ENCODE measurements at regions not wholly inside any gene's neighbourhood (a gene's known extent, or its start where the extent isn't known, plus 50 kb on each side); places are given as distances from the start of the nearest gene placed in this dataset.

DNA sequence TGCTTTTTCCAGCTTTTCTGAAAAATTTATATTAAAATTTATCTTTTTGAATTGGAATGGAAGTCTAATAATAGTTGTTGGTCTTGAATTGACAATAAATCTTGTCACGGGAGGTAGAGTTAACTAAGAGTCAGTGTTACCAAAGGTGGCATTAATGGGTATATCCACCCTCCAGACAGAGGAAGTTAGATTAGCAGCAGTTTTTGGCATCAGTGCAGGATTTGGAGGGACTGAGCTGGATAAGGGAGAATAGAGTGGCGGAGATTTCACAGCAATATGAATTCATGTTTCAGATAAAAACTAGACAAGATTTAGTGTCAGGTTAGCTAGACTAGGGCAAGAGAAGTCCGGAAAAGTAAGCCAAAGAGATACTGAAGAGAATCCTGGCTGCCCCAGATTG, 201.3 kb upstream of the ZBTB20 start:
- Histone ChIP-seq H3K4ac (ENCODE audit: low read depth, low read length) (no peak overlapping the region), H3T11ph (ENCODE audit: low read length) (no peak overlapping the region), H2AK5ac (ENCODE audit: insufficient read length, low read length) (no peak overlapping the region), H4K91ac (ENCODE audit: insufficient read length, low read depth, low read length) (no peak overlapping the region), H3K27ac (ENCODE audit: insufficient read length, low read depth, low read length) (no peak overlapping the region), H3K27me3 (ENCODE audit: insufficient read depth, low read length) (no peaks in the 10 kb centered on the region), H3K4me2 (ENCODE audit: insufficient read depth, insufficient read length, low read length) (no peak overlapping the region), H3K4me1 (ENCODE audit: insufficient read depth, low read length) (peaks cover 6% of the 10 kb centered on the region; the same call in 1 of the 2 replicates), H3K14ac (ENCODE audit: insufficient read depth, low read length) (no peak overlapping the region), H4K5ac (ENCODE audit: insufficient read length, low read depth, low read length) (no peak overlapping the region), H2BK5ac (ENCODE audit: insufficient read length, low read length) (no peak overlapping the region), H2BK12ac (ENCODE audit: insufficient read length, low read depth, low read length) (no peak overlapping the region), H3K9me3 (ENCODE audit: control insufficient read depth, low read depth, low read length) (no peaks in the 10 kb centered on the region), H3K9ac (ENCODE audit: extremely low read depth, insufficient read length, low read length) (no peak overlapping the region), H3K79me2 (ENCODE audit: insufficient read depth, low read length) (no peaks in the 10 kb centered on the region), H2BK15ac (ENCODE audit: low read depth, low read length) (no peak overlapping the region), H4K8ac (replicated peaks; ENCODE audit: insufficient read length, low read depth, low read length) (no peak overlapping the region), H3K23ac (ENCODE audit: insufficient read length, low read depth, low read length) (no peak overlapping the region), H2AFZ (ENCODE audit: low read length) (no peak overlapping the region), H4K20me1 (ENCODE audit: control insufficient read depth, insufficient read depth, insufficient read length) (no peaks in the 10 kb centered on the region), H3K56ac (ENCODE audit: insufficient read length, low read depth, low read length) (no peak overlapping the region), H2BK120ac (ENCODE audit: low read depth, low read length, poor library complexity, severe bottlenecking) (no peak overlapping the region), H2BK20ac (ENCODE audit: low read depth, low read length, poor library complexity, severe bottlenecking) (no peak overlapping the region), H3K79me1 (ENCODE audit: insufficient read depth, low read depth, low read length, poor library complexity, severe bottlenecking) (no peaks in the 10 kb centered on the region), H3K18ac (ENCODE audit: insufficient read length, low read depth, low read length) (no peak overlapping the region), H3K23me2 (ENCODE audit: insufficient read length, low read depth, low read length, poor library complexity, severe bottlenecking) (no peaks in the 10 kb centered on the region)
- no CpG with 5 or more reads among the region's 3 CpGs for WGBS (ENCODE audit: extremely low coverage, insufficient read length, low lambda C conversion rate)
- TF ChIP-seq, protein P1, sequence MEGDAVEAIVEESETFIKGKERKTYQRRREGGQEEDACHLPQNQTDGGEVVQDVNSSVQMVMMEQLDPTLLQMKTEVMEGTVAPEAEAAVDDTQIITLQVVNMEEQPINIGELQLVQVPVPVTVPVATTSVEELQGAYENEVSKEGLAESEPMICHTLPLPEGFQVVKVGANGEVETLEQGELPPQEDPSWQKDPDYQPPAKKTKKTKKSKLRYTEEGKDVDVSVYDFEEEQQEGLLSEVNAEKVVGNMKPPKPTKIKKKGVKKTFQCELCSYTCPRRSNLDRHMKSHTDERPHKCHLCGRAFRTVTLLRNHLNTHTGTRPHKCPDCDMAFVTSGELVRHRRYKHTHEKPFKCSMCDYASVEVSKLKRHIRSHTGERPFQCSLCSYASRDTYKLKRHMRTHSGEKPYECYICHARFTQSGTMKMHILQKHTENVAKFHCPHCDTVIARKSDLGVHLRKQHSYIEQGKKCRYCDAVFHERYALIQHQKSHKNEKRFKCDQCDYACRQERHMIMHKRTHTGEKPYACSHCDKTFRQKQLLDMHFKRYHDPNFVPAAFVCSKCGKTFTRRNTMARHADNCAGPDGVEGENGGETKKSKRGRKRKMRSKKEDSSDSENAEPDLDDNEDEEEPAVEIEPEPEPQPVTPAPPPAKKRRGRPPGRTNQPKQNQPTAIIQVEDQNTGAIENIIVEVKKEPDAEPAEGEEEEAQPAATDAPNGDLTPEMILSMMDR (conservative IDR thresholded peaks at IDR 0.05), result no peak
- no peak for DNase-seq
- Mint-ChIP-seq H3K4me1 (peaks cover 24 to 25% of the 10 kb centered on the region in 2 experiments), H3K27me3 (ENCODE audit: low read depth) (no peaks in the 10 kb centered on the region), H3K36me3 (ENCODE audit: insufficient read depth in 1 of 3, low read depth in 3 of 3) (peaks cover 0 to 10% (median 4%) of the 10 kb centered on the region in 3 experiments; a peak in 4 of 7 replicates), H3K4me3 (no peak overlapping the region), H3K9me3 (peaks cover 8 to 14% of the 10 kb centered on the region in 2 experiments; a peak in 4 of 5 replicates), H3K27ac (no peak overlapping the region)

Data from H9 (cell line).